Mucosa of rectum (tissue), 2 donors: ENCODE measurements at regions not wholly inside any gene's neighbourhood (a gene's known extent, or its start where the extent isn't known, plus 50 kb on each side); places are given as distances from the start of the nearest gene placed in this dataset.

ENCODE experiments used
- H3K27ac ChIP-seq, 2 donors: one replicate each; pipeline ENCODE4 v1.7.0; 2013; ENCODE audit warnings: inconsistent platforms in 2 of 2, low read depth in 2 of 2, low read length in 2 of 2
- H3K27me3 ChIP-seq, 2 donors: one replicate each; pipeline ENCODE4 v1.7.0; 2013; ENCODE audit warnings: low read length in 2 of 2; ENCODE audit not compliant: control insufficient read depth in 2 of 2, insufficient read depth in 2 of 2
- H3K36me3 ChIP-seq, 2 donors: one replicate each; pipeline ENCODE4 v1.7.0; 2013; ENCODE audit warnings: low read length in 2 of 2; ENCODE audit not compliant: control insufficient read depth in 2 of 2, insufficient read depth in 2 of 2
- H3K4me1 ChIP-seq, 2 donors: one replicate each; pipeline ENCODE4 v1.7.0; 2013; ENCODE audit warnings: low read length in 2 of 2, mild to moderate bottlenecking in 1 of 2; ENCODE audit not compliant: control insufficient read depth in 2 of 2, insufficient read depth in 2 of 2
- H3K4me3 ChIP-seq, 2 donors: one replicate each; pipeline ENCODE4 v1.7.0; 2013; ENCODE audit warnings: low read length in 2 of 2
- H3K9ac ChIP-seq, 2 donors: one replicate each; pipeline ENCODE4 v1.7.0; 2013; ENCODE audit warnings: low read length in 2 of 2, low read depth in 1 of 2, mild to moderate bottlenecking in 1 of 2
- H3K9me3 ChIP-seq, 2 donors: one replicate each; pipeline ENCODE4 v1.7.0; 2013; ENCODE audit warnings: low read length in 2 of 2; ENCODE audit not compliant: control insufficient read depth in 2 of 2
- donor health status: healthy.
- donor health status: Normal muscosa, but diverticular disease.

DNA sequence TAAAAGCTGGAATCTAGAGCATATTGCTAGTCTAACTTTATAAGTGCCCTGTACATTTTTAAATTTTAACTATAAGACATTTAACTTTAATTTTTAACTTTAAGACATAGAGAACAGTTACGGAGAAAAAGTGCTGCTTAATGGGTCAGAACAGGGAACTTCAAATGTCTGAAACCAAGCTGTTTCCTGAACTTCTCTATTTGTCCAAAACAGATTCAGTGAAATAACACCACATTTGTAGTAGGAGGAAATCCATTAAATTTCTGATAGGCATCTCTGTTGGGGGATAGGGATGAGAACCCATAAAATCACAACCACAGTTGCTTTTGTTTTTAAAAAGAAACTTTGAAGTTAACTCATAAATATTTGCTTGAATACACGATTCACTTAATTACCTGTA, 170.8 kb upstream of the ANK3 start:
- H3K27ac ChIP-seq, result no peak overlapping the region

DNA sequence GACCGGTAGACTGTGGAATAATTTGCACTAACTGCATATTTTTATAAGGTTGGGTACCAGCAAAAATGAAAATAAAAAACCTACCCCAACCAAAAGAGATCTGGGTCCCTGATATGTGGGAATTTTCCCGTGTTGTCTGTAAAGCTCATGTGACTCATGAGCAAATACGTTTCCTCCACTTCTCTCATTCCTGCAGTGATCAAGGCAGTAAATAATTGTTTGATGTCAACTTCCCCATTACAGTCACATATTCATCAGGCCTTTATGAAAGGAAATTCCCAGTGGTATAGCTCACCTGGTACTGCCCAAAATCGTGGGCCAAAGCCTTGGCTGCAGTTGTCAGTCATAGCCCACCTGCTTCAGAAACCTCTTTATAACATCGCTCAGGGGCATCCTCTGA, 166.0 kb upstream of the ANK3 start:
- Histone ChIP-seq H3K9me3 (no peaks in the 10 kb centered on the region), H3K27me3 (no peaks in the 10 kb centered on the region), H3K4me1 (no peaks in the 10 kb centered on the region), H3K9ac (no peak overlapping the region), H3K36me3 (no peaks in the 10 kb centered on the region), H3K27ac (no peak overlapping the region), H3K4me3 (no peak overlapping the region)

More for the DNA sequence above, 170.8 kb upstream of the ANK3 start:
- no peak overlapping the region for H3K9ac ChIP-seq
- no peak overlapping the region for H3K4me3 ChIP-seq
- H3K9me3 ChIP-seq, result no peaks in the 10 kb centered on the region
- H3K36me3 ChIP-seq, result no peaks in the 10 kb centered on the region
- H3K27me3 ChIP-seq, result no peaks in the 10 kb centered on the region
- H3K4me1 ChIP-seq, result no peaks in the 10 kb centered on the region

DNA sequence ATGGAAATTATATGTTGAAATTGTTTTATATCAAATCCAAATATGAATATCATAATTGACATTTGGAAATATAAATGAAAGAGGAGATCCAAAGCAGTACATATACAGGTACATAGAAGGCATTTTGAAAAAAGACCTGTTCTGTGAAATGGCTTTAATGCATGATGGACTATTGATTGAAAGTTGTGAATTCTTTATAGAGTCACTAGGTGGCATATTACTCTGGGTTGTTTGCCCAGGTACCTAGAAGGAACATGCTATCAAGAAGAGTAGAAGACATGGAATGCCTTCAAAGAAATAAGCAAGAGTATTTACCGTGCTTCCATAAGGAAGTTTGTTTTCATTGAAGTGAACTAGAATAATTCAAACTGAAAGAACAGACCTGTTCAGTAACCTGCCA, 160.0 kb upstream of the ANK3 start:
- Histone ChIP-seq H3K4me3 (no peak overlapping the region), H3K27ac (no peak overlapping the region), H3K4me1 (no peaks in the 10 kb centered on the region), H3K9ac (no peak overlapping the region), H3K27me3 (no peaks in the 10 kb centered on the region), H3K36me3 (no peaks in the 10 kb centered on the region), H3K9me3 (no peaks in the 10 kb centered on the region)

DNA sequence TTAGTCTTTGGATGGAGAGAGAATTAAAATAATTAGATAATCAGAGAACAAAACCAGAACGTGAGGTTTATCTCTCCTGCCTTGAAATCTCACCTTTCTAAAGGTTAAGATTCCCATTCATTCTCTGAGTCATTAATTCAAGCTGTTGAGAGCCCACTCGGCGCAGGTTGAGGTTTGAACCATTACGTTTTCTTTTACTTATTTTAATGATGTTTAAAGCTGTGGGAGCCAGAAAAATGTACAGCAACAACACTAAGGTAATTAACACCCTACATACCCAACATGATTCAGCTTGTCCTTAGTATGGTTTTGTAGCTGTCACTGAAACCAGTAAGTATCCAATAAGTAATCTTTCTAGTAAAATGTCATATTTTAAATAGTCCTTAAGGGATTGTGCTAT, 153.0 kb upstream of the ANK3 start:
- Histone ChIP-seq H3K27ac (no peak overlapping the region), H3K9ac (no peak overlapping the region), H3K4me3 (no peak overlapping the region), H3K36me3 (no peaks in the 10 kb centered on the region), H3K27me3 (no peaks in the 10 kb centered on the region), H3K9me3 (no peaks in the 10 kb centered on the region), H3K4me1 (no peaks in the 10 kb centered on the region)

DNA sequence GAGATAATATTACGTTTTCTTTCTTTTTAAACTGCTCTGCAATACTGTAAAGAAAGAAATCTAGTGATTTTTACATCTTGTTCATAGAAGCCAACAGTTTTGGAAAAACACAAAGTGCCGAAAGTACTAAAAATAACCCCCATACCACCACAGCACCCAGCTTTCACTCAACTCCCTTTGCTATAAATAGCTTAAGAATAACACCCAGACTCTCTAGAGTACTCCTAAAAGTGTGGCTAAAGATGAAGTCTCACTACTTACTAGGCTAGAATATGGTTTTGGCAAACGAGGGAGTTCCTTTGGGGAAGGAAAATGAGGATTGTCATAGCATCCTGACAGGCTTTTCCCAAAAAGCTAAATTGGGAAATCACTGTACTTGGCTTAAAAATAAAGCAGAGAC, 151.8 kb upstream of the ANK3 start:
- no peak overlapping the region for H3K9ac ChIP-seq
- no peaks in the 10 kb centered on the region for H3K9me3 ChIP-seq
- no peak overlapping the region for H3K27ac ChIP-seq
- H3K27me3 ChIP-seq, result no peaks in the 10 kb centered on the region
- H3K36me3 ChIP-seq, result no peaks in the 10 kb centered on the region
- H3K4me3 ChIP-seq, result no peak overlapping the region
- no peaks in the 10 kb centered on the region for H3K4me1 ChIP-seq

DNA sequence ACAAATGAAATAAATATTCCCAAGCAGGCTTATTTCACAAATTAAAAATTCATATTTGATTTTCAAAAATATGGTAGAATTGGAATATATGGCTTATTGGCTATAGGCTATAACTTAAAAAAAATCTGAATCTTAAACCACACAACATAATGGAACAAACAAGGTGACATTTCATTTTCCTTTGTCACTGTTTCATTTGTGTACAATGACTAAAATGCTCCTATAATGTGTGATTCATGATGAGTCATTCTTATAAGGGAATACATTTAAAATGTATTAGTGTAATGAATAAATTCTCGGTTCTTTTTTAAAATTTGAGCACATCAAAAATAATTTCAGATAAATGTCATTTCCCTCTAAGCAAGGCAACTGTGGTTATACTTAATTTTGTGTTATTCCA, 148.0 kb upstream of the ANK3 start:
- H3K36me3 ChIP-seq, result no peaks in the 10 kb centered on the region
- H3K4me3 ChIP-seq, result no peak overlapping the region
- H3K4me1 ChIP-seq, result peaks cover 5 to 6% of the 10 kb centered on the region in 2 donors
- no peaks in the 10 kb centered on the region for H3K27me3 ChIP-seq
- H3K27ac ChIP-seq, result no peak overlapping the region
- no peaks in the 10 kb centered on the region for H3K9me3 ChIP-seq
- H3K9ac ChIP-seq, result no peak overlapping the region

DNA sequence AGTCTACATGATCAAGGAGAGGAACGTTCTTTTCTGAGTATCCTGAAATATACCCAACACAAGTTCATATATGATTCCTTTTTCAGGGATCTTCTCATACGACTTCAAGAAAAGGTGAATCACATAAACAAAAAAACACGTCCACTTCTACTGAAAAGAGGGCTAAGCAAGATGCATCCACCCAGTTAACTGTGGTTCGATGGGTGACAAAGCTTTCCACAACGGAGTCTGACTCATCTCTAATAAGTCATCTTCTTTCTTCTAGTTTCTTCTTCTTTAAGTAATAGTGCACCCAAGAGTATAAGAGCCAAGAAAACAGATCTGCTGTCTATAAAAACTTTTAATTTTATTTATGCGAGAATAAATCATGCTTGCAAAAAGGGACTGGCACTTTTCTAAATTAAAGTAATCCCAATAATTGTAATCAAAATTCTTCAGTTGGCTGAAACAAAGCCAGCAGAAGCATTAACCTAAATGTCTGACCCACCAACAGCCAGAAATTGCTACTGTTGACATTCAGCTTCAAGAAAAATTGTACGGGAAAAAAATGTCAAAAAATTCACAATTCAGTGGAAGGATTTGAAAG, 146.9 kb upstream of the ANK3 start:
- no peaks in the 10 kb centered on the region for H3K27me3 ChIP-seq
- H3K27ac ChIP-seq, result no peak overlapping the region
- H3K9ac ChIP-seq, result no peak overlapping the region
- H3K4me1 ChIP-seq, result peaks cover 8 to 15% of the 10 kb centered on the region in 2 donors
- H3K9me3 ChIP-seq, result no peaks in the 10 kb centered on the region
- H3K4me3 ChIP-seq, result no peak overlapping the region
- no peaks in the 10 kb centered on the region for H3K36me3 ChIP-seq

DNA sequence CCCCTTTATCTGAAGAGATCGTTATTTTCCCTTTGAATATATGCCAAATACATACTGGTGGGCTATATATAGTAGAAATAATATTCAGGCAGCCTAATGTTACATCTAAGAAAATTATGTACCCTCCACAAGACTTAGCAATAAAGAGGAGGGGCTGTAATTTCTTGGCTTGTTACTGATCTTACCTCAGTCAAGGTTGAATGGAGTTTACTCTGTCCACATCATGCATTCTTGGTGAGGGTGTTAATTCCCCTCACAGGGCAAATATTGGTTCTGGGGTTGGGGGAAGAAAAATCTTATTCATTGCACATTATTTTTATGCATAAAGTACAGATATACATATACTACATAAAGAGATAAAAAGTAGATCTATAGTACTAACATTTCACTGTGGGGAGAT, 145.8 kb upstream of the ANK3 start:
- H3K4me3 ChIP-seq, result no peak overlapping the region
- no peaks in the 10 kb centered on the region for H3K27me3 ChIP-seq
- peaks cover 9 to 16% of the 10 kb centered on the region in 2 donors for H3K4me1 ChIP-seq
- H3K9ac ChIP-seq, result no peak overlapping the region
- H3K9me3 ChIP-seq, result no peaks in the 10 kb centered on the region
- no peaks in the 10 kb centered on the region for H3K36me3 ChIP-seq
- no peak overlapping the region for H3K27ac ChIP-seq

DNA sequence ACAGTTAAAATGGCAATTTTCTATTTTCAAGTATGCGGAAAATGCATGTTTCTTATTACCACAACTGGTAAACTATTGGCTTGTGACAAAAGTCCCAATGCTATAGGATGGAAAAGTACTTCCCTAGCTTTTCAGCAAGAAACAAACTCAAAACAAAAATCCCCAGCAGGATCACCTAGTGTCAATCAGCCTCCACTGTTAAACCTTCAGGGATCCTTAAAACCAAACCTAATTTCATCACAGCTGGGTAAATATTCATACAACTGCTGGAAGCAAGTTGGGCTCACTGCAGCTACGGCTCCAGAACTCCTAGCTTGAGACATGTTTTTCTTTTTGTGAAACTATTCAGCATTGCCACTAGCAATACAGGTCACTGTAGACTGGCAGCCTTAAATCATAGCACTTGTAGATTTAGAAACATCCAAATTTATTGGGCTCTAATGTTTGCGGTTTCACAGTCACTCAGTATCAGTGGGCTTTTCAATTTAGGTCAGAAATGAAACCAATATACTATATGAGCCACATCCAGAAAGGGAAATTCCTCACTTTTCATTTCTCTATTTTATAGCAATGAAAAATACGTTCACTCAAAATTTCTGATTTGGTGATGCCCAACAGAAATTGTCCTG, 145.2 kb upstream of the ANK3 start:
- no peaks in the 10 kb centered on the region for H3K9me3 ChIP-seq
- peaks cover 9 to 16% of the 10 kb centered on the region in 2 donors for H3K4me1 ChIP-seq
- no peak overlapping the region for H3K4me3 ChIP-seq
- no peak overlapping the region for H3K9ac ChIP-seq
- H3K27ac ChIP-seq, result no peak overlapping the region
- no peaks in the 10 kb centered on the region for H3K27me3 ChIP-seq
- no peaks in the 10 kb centered on the region for H3K36me3 ChIP-seq

DNA sequence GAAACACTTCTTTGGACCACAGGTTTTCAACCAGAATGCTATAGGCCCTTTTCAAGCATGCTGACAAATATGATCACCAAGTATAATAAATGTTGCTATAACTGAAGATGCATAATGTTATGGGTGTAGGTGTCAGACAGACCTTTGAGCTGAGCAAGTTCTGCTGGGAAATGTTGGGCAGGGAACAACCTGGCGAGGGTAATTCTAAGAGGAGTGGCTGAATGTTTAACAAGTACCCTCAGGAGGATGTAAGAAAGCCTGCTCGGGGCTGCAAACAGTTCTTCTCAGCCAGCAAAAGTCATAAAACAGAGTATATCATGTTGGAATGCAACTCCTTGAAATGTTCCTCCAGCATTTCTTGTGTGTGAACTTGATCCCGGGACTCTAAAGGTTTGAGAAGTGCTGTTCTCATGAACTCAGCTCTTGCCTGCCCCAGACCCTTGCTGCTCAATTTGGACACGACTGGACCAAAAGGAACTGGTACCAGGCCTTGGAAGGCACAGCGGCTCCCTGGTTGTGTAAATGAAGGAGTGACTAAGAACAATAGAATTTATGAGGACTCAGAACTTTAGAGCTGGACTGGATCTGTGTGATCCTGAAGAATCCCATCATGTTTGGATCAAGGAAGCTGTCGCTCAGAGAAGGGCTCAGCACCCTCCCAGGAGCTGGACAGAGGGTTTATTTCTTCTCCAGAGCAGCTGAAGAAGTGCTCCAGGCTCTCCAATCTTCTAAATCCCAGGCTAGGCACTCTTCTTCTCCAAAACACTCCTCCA, 143.2 kb upstream of the ANK3 start:
- no peak overlapping the region for H3K9ac ChIP-seq
- H3K4me1 ChIP-seq, result peaks cover 9 to 16% of the 10 kb centered on the region in 2 donors
- H3K9me3 ChIP-seq, result no peaks in the 10 kb centered on the region
- H3K27me3 ChIP-seq, result no peaks in the 10 kb centered on the region
- H3K36me3 ChIP-seq, result no peaks in the 10 kb centered on the region
- peak overlapping the region; percentile 55 to 60 for H3K27ac ChIP-seq
- H3K4me3 ChIP-seq, result peak overlapping the region in 1 of 2 donors; percentile 45
